OCI-LY7 (cell line): ENCODE measurements at regions not wholly inside any gene's neighbourhood (a gene's known extent, or its start where the extent isn't known, plus 50 kb on each side); places are given as distances from the start of the nearest gene placed in this dataset.

Experiments used
- BruUV-seq: library from RNA; stranded (reverse); fragments of 400-500 nt; replicated peaks from 2 replicates; lab custom pipeline; 2021; lab: Mats Ljungman, UMichigan
- CTCF ChIA-PET: fragments of 300-600 bp; sonication (Branson Sonifier 250); formaldehyde crosslinking; loops from one replicate; lab custom pipeline; 2022; ENCODE audit warnings: antibody characterized with exemption; ENCODE audit not compliant: unreplicated experiment; lab: Charles Lee
- POLR2A ChIA-PET: fragments of 300-600 bp; sonication (Branson Sonifier 250); formaldehyde crosslinking; loops from one replicate; lab custom pipeline; 2022; ENCODE audit warnings: antibody characterized with exemption; lab: Charles Lee
- DNase-seq: peaks from one replicate; pipeline ENCODE4 v3.0.0-alpha.2; 2015; ENCODE audit warnings: low spot score
- H2AFZ ChIP-seq: fragments of 200-600 bp; sonication (generic), shearing (Covaris generic); 2 replicates; pipeline ENCODE4 v1.6.1; 2014; ENCODE audit warnings: mild to moderate bottlenecking, antibody characterized with exemption, low read length, moderate library complexity
- H3K27ac ChIP-seq: fragments of 200-600 bp; sonication (generic); 2 replicates; pipeline ENCODE4 v1.5.1; 2014; ENCODE audit warnings: mixed run types, low read depth, mild to moderate bottlenecking, moderate library complexity, low read length, inconsistent platforms; ENCODE audit not compliant: poor library complexity, severe bottlenecking
- H3K36me3 ChIP-seq: fragments of 200-600 bp; sonication (generic); 2 replicates; pipeline ENCODE4 v1.6.1; 2014; ENCODE audit warnings: mild to moderate bottlenecking, antibody characterized with exemption, low read length, moderate library complexity, mixed read lengths; ENCODE audit not compliant: insufficient read depth
- H3K4me1 ChIP-seq: fragments of 200-600 bp; sonication (generic); 2 replicates; pipeline ENCODE4 v1.5.1; 2014; ENCODE audit warnings: mild to moderate bottlenecking, low read length; ENCODE audit not compliant: insufficient read depth, poor library complexity, severe bottlenecking
- H3K4me2 ChIP-seq: fragments of 200-600 bp; sonication (generic); 2 replicates; pipeline ENCODE4 v1.6.1; 2014; ENCODE audit warnings: mild to moderate bottlenecking, low read length
- H3K4me3 ChIP-seq: fragments of 200-600 bp; sonication (generic); 2 replicates; pipeline ENCODE4 v1.5.1; 2014; ENCODE audit warnings: mild to moderate bottlenecking, low read depth, low read length; ENCODE audit not compliant: poor library complexity, severe bottlenecking
- H3K79me2 ChIP-seq: fragments of 200-600 bp; sonication (generic); 2 replicates; pipeline ENCODE4 v1.6.1; 2016; ENCODE audit warnings: low read depth, mild to moderate bottlenecking, low read length, moderate library complexity, mixed read lengths; ENCODE audit not compliant: insufficient read depth
- H3K9me2 ChIP-seq: fragments of 200-600 bp; sonication (generic); 2 replicates; pipeline ENCODE4 v1.6.1; 2016; ENCODE audit warnings: mild to moderate bottlenecking, low read length, mixed read lengths; ENCODE audit not compliant: insufficient read depth
- H3K9me3 ChIP-seq: fragments of 200-600 bp; sonication (generic); 2 replicates; pipeline ENCODE4 v1.6.1; 2014; ENCODE audit warnings: mild to moderate bottlenecking, mixed run types, low read length, mixed read lengths
- H4K20me1 ChIP-seq: fragments of 200-600 bp; sonication (generic); 2 replicates; pipeline ENCODE4 v1.6.1; 2014; ENCODE audit warnings: mild to moderate bottlenecking, antibody characterized with exemption, low read length, moderate library complexity, mixed read lengths; ENCODE audit not compliant: insufficient read depth
- CTCF ChIP-seq: fragments of 200-600 bp; sonication (generic); conservative IDR thresholded peaks from 2 replicates; pipeline ENCODE4 v1.5.1; 2014; ENCODE audit warnings: mild to moderate bottlenecking, antibody characterized with exemption, low read length, moderate library complexity, mixed read lengths
- EZH2phosphoT487 ChIP-seq: fragments of 200-600 bp; sonication (generic); IDR thresholded peaks from 2 replicates; pipeline ENCODE4 v1.6.1; 2018; ENCODE audit warnings: low read depth, borderline replicate concordance, mild to moderate bottlenecking, mixed run types, antibody characterized with exemption, low read length, moderate library complexity, mixed read lengths
- intact Hi-C: fragments of 100-400 bp; cut with micrococcal nuclease; formaldehyde crosslinking; loops from one replicate; pipeline ENCODE4 v1.10.0; 2022; ENCODE audit not compliant: unreplicated experiment

GRCh38 chr5:51832934-51833470 lies 449.8 kb downstream of the ISL1 start:
- POLR2A ChIA-PET, result no interaction called here
- Histone ChIP-seq H3K79me2 (no peaks in the 10 kb centered on the region), H3K27ac (no peak overlapping the region), H2AFZ (no peak overlapping the region), H3K9me3 (no peaks in the 10 kb centered on the region), H3K9me2 (no peaks in the 10 kb centered on the region), H3K36me3 (no peaks in the 10 kb centered on the region), H4K20me1 (no peaks in the 10 kb centered on the region), H3K4me3 (no peak overlapping the region), H3K4me1 (no peaks in the 10 kb centered on the region), H3K4me2 (no peak overlapping the region)
- CTCF ChIA-PET, result no interaction called here
- BruUV-seq, result no TSS peak
- no peak for DNase-seq
- TF ChIP-seq CTCF (no peak), EZH2phosphoT487 (no peak)
- intact Hi-C loops, result no loop called here

GRCh38 chr5:51838459-51838858 lies 455.2 kb downstream of the ISL1 start:
- no peak overlapping the region for H3K4me3 ChIP-seq
- H3K27ac ChIP-seq, result no peak overlapping the region
- H3K9me2 ChIP-seq, result no peaks in the 10 kb centered on the region
- intact Hi-C loops, result no loop called here
- no peak overlapping the region for H2AFZ ChIP-seq
- CTCF ChIA-PET, result no interaction called here
- H3K79me2 ChIP-seq, result no peaks in the 10 kb centered on the region
- DNase-seq, result no peak
- no peaks in the 10 kb centered on the region for H3K9me3 ChIP-seq
- H3K4me2 ChIP-seq, result no peak overlapping the region
- no peaks in the 10 kb centered on the region for H3K4me1 ChIP-seq
- no peak for TF ChIP-seq EZH2phosphoT487
- no peak for TF ChIP-seq CTCF
- BruUV-seq, result no TSS peak
- no peaks in the 10 kb centered on the region for H3K36me3 ChIP-seq
- no peaks in the 10 kb centered on the region for H4K20me1 ChIP-seq
- POLR2A ChIA-PET, result no interaction called here

GRCh38 chr5:51843893-51844292 lies 460.6 kb downstream of the ISL1 start:
- Histone ChIP-seq H3K27ac (no peak overlapping the region), H3K79me2 (no peaks in the 10 kb centered on the region), H3K4me3 (no peak overlapping the region), H3K9me3 (no peaks in the 10 kb centered on the region), H2AFZ (no peak overlapping the region), H3K4me2 (no peak overlapping the region), H3K9me2 (no peaks in the 10 kb centered on the region), H4K20me1 (no peaks in the 10 kb centered on the region), H3K36me3 (no peaks in the 10 kb centered on the region), H3K4me1 (no peaks in the 10 kb centered on the region)
- POLR2A ChIA-PET, result no interaction called here
- CTCF ChIA-PET, result no interaction called here
- no peak for DNase-seq
- no TSS peak for BruUV-seq
- intact Hi-C loops, result no loop called here
- no peak for TF ChIP-seq EZH2phosphoT487
- TF ChIP-seq CTCF, result no peak
